Parathyroid adenoma (tissue), 2 donors: ENCODE measurements at regions not wholly inside any gene's neighbourhood (a gene's known extent, or its start where the extent isn't known, plus 50 kb on each side); places are given as distances from the start of the nearest gene placed in this dataset.

Source experiments
- H2AFZ ChIP-seq: fragments of 300-600 bp; sonication (generic); one replicate; pipeline ENCODE4 v1.7.0; 2017; ENCODE audit warnings: antibody characterized with exemption, mild to moderate bottlenecking
- H3K27ac ChIP-seq: fragments of 300-600 bp; sonication (generic); one replicate; pipeline ENCODE4 v1.7.0; 2017
- H3K27me3 ChIP-seq: fragments of 300-600 bp; sonication (generic); one replicate; pipeline ENCODE4 v1.7.0; 2017; ENCODE audit warnings: low read length; ENCODE audit not compliant: control insufficient read depth, insufficient read depth
- H3K36me3 ChIP-seq: fragments of 300-600 bp; sonication (generic); one replicate; pipeline ENCODE4 v1.7.0; 2017; ENCODE audit warnings: low read length; ENCODE audit not compliant: control insufficient read depth, insufficient read depth
- H3K4me1 ChIP-seq: fragments of 300-600 bp; sonication (generic); one replicate; pipeline ENCODE4 v1.7.0; 2017; ENCODE audit warnings: control low read depth
- H3K4me2 ChIP-seq: fragments of 300-600 bp; sonication (generic); one replicate; pipeline ENCODE4 v1.7.0; 2017; ENCODE audit warnings: low read length
- H3K4me3 ChIP-seq: fragments of 300-600 bp; sonication (generic); one replicate; pipeline ENCODE4 v1.7.0; 2017; ENCODE audit warnings: low read depth, low read length
- H3K79me2 ChIP-seq: fragments of 300-600 bp; sonication (generic); one replicate; pipeline ENCODE4 v1.7.0; 2017; ENCODE audit warnings: control low read depth
- H3K9ac ChIP-seq: fragments of 300-600 bp; sonication (generic); one replicate; pipeline ENCODE4 v1.7.0; 2017; ENCODE audit warnings: mild to moderate bottlenecking
- H3K9me3 ChIP-seq: fragments of 300-600 bp; sonication (generic); one replicate; pipeline ENCODE4 v1.7.0; 2017; ENCODE audit warnings: low read length; ENCODE audit not compliant: control insufficient read depth
- CTCF ChIP-seq: fragments of 300-600 bp; sonication (generic); IDR thresholded peaks from one replicate; pipeline ENCODE4 v1.7.0; 2017; ENCODE audit warnings: antibody characterized with exemption, mild to moderate bottlenecking
- donor health status: primary hyperparathyroidism.

- Histone ChIP-seq H3K27me3 (no peaks in the 10 kb centered on the region), H3K9ac (no peak overlapping the region), H3K36me3 (no peaks in the 10 kb centered on the region), H2AFZ (no peak overlapping the region), H3K4me2 (no peak overlapping the region), H3K9me3 (no peaks in the 10 kb centered on the region), H3K4me1 (no peaks in the 10 kb centered on the region), H3K27ac (no peak overlapping the region), H3K4me3 (no peak overlapping the region), H3K79me2 (no peaks in the 10 kb centered on the region)
- no peak for TF ChIP-seq CTCF
Observed at GRCh38 chr15:39363761-39364586, 216.9 kb upstream of the THBS1 start.

- Histone ChIP-seq H3K36me3 (no peaks in the 10 kb centered on the region), H3K4me2 (no peak overlapping the region), H3K9ac (no peak overlapping the region), H2AFZ (no peak overlapping the region), H3K27me3 (no peaks in the 10 kb centered on the region), H3K4me3 (no peak overlapping the region), H3K9me3 (no peaks in the 10 kb centered on the region), H3K4me1 (no peaks in the 10 kb centered on the region), H3K79me2 (no peaks in the 10 kb centered on the region), H3K27ac (no peak overlapping the region)
- no peak for TF ChIP-seq CTCF
Observed at GRCh38 chr15:39364721-39365120, 216.2 kb upstream of the THBS1 start.

GRCh38 chr15:39365161-39365560, 215.7 kb upstream of the THBS1 start:
- Histone ChIP-seq H3K4me1 (no peaks in the 10 kb centered on the region), H2AFZ (no peak overlapping the region), H3K4me2 (no peak overlapping the region), H3K36me3 (no peaks in the 10 kb centered on the region), H3K9me3 (no peaks in the 10 kb centered on the region), H3K27me3 (no peaks in the 10 kb centered on the region), H3K79me2 (no peaks in the 10 kb centered on the region), H3K9ac (no peak overlapping the region), H3K4me3 (no peak overlapping the region), H3K27ac (no peak overlapping the region)
- TF ChIP-seq CTCF, result no peak

GRCh38 chr15:39365873-39366272, 215.0 kb upstream of the THBS1 start:
- Histone ChIP-seq H3K27me3 (no peaks in the 10 kb centered on the region), H3K4me1 (no peaks in the 10 kb centered on the region), H3K36me3 (no peaks in the 10 kb centered on the region), H3K4me3 (no peak overlapping the region), H2AFZ (no peak overlapping the region), H3K9ac (no peak overlapping the region), H3K27ac (no peak overlapping the region), H3K79me2 (no peaks in the 10 kb centered on the region), H3K4me2 (no peak overlapping the region), H3K9me3 (no peaks in the 10 kb centered on the region)
- no peak for TF ChIP-seq CTCF

- H3K9ac ChIP-seq, result no peak overlapping the region
- no peak overlapping the region for H3K4me2 ChIP-seq
- H3K27me3 ChIP-seq, result no peaks in the 10 kb centered on the region
- no peak overlapping the region for H3K27ac ChIP-seq
- no peaks in the 10 kb centered on the region for H3K9me3 ChIP-seq
- H3K79me2 ChIP-seq, result no peaks in the 10 kb centered on the region
- no peaks in the 10 kb centered on the region for H3K4me1 ChIP-seq
- no peak for TF ChIP-seq CTCF
- H3K4me3 ChIP-seq, result no peak overlapping the region
- H2AFZ ChIP-seq, result no peak overlapping the region
- no peaks in the 10 kb centered on the region for H3K36me3 ChIP-seq
Observed at GRCh38 chr15:39367596-39367995, 213.3 kb upstream of the THBS1 start.
